Colonic mucosa (tissue), 4 donors: ENCODE measurements at regions not wholly inside any gene's neighbourhood (a gene's known extent, or its start where the extent isn't known, plus 50 kb on each side); places are given as distances from the start of the nearest gene placed in this dataset.
"Not testable (repeated sequence)": the region's sequence is repeated elsewhere in the genome, so short reads cannot be mapped to it uniquely, and the experiment has no call there.

ENCODE experiments used
- DNase-seq: peaks from one replicate; pipeline ENCODE4 v3.0.0-alpha.2; 2020
- H3K27ac ChIP-seq: fragments of 200-600 bp; one replicate; pipeline ENCODE4 v1.8.0; 2021
- H3K27me3 ChIP-seq: fragments of 200-600 bp; one replicate; pipeline ENCODE4 v1.8.0; 2021
- H3K36me3 ChIP-seq: fragments of 200-600 bp; one replicate; pipeline ENCODE4 v1.8.0; 2021
- H3K4me1 ChIP-seq: fragments of 200-600 bp; one replicate; pipeline ENCODE4 v1.8.0; 2021; ENCODE audit warnings: mild to moderate bottlenecking
- H3K4me3 ChIP-seq: fragments of 200-600 bp; one replicate; pipeline ENCODE4 v1.8.0; 2021
- H3K9ac ChIP-seq, 2 donors: one replicate each; pipeline ENCODE4 v1.7.0; 2013; ENCODE audit warnings: control low read depth in 2 of 2, low read depth in 2 of 2, low read length in 2 of 2
- H3K9me3 ChIP-seq: fragments of 200-600 bp; one replicate; pipeline ENCODE4 v1.8.0; 2021
- CTCF ChIP-seq: fragments of 200-600 bp; IDR thresholded peaks from one replicate; pipeline ENCODE4 v1.8.0; 2022; ENCODE audit warnings: antibody characterized with exemption, mild to moderate bottlenecking
- intact Hi-C: fragments of 100-400 bp; cut with DNase I; formaldehyde crosslinking; loops from one replicate; pipeline ENCODE4 v1.14.1; 2022
- donor health status: healthy.
- donor health status: DM: no; HTN: no; CAD: no.
- donor health status: DM: no; HTN: no; CAD: no.

- no peaks in the 10 kb centered on the region for H3K9me3 ChIP-seq
- no peak overlapping the region for H3K9ac ChIP-seq
- intact Hi-C loops: loop anchor here (10.0 kb wide), 1 partner anchor 54 kb away; no protein-coding TSS in a partner anchor
- no peak for DNase-seq
- no peak for TF ChIP-seq CTCF
- no peaks in the 10 kb centered on the region for H3K27me3 ChIP-seq
- no peak overlapping the region for H3K27ac ChIP-seq
- H3K4me3 ChIP-seq: no peak overlapping the region
- H3K4me1 ChIP-seq: no peaks in the 10 kb centered on the region
- no peaks in the 10 kb centered on the region for H3K36me3 ChIP-seq
Measured at GRCh38 chr5:77900691-77901090, 124.6 kb upstream of the TBCA start.

- H3K27me3 ChIP-seq: no peaks in the 10 kb centered on the region
- H3K27ac ChIP-seq: no peak overlapping the region
- no peak overlapping the region for H3K4me3 ChIP-seq
- no peak for DNase-seq
- no peaks in the 10 kb centered on the region for H3K36me3 ChIP-seq
- H3K9me3 ChIP-seq: no peaks in the 10 kb centered on the region
- H3K4me1 ChIP-seq: no peaks in the 10 kb centered on the region
- intact Hi-C loops: no loop called here
- no peak for TF ChIP-seq CTCF
- no peak overlapping the region for H3K9ac ChIP-seq
Measured at GRCh38 chr5:77898385-77898784, 122.2 kb upstream of the TBCA start.

GRCh38 chr5:77896338-77896737 is 120.2 kb upstream of the TBCA start:
- H3K27ac ChIP-seq: no peak overlapping the region
- no peaks in the 10 kb centered on the region for H3K4me1 ChIP-seq
- H3K4me3 ChIP-seq: no peak overlapping the region
- intact Hi-C loops: no loop called here
- no peak for DNase-seq
- no peaks in the 10 kb centered on the region for H3K27me3 ChIP-seq
- TF ChIP-seq CTCF: no peak
- no peaks in the 10 kb centered on the region for H3K36me3 ChIP-seq
- no peaks in the 10 kb centered on the region for H3K9me3 ChIP-seq
- H3K9ac ChIP-seq: no peak overlapping the region

- H3K27ac ChIP-seq, H3K4me1 ChIP-seq, intact Hi-C loops, DNase-seq, H3K9me3 ChIP-seq, H3K36me3 ChIP-seq, H3K4me3 ChIP-seq, H3K9ac ChIP-seq, H3K27me3 ChIP-seq: not testable (repeated sequence)
Measured at GRCh38 chr5:77894103-77894502, 118.0 kb upstream of the TBCA start.

GRCh38 chr5:77893225-77893860 is 117.2 kb upstream of the TBCA start:
- peak; percentile 27 for DNase-seq
- no peak overlapping the region for H3K27ac ChIP-seq

More at GRCh38 chr5:77893225-77893860, 117.2 kb upstream of the TBCA start:
- TF ChIP-seq CTCF: no peak
- no peak overlapping the region for H3K4me3 ChIP-seq
- no peaks in the 10 kb centered on the region for H3K4me1 ChIP-seq
- no peaks in the 10 kb centered on the region for H3K9me3 ChIP-seq
- H3K27me3 ChIP-seq: no peaks in the 10 kb centered on the region
- no peaks in the 10 kb centered on the region for H3K36me3 ChIP-seq
- H3K9ac ChIP-seq: no peak overlapping the region
- intact Hi-C loops: no loop called here
